Mesenchymal stem cell (in vitro differentiated cells and primary cell): ENCODE measurements at regions not wholly inside any gene's neighbourhood (a gene's known extent, or its start where the extent isn't known, plus 50 kb on each side); places are given as distances from the start of the nearest gene placed in this dataset.

Experiments used
- DNase-seq: peaks from one replicate; pipeline ENCODE4 v3.0.0-alpha.2; 2013
- H2AFZ ChIP-seq: one replicate; pipeline ENCODE4 v1.6.1; 2013; ENCODE audit warnings: low read depth, mild to moderate bottlenecking, control low read depth, inconsistent platforms, low read length, moderate library complexity
- H2AK5ac ChIP-seq: 2 replicates; pipeline ENCODE4 v1.6.1; 2013; ENCODE audit warnings: low read length, moderate library complexity, mild to moderate bottlenecking, inconsistent platforms; ENCODE audit not compliant: severe bottlenecking
- H2BK120ac ChIP-seq: one replicate; pipeline ENCODE4 v1.6.1; 2013; ENCODE audit warnings: low read depth, mild to moderate bottlenecking, inconsistent platforms, low read length, moderate library complexity
- H2BK12ac ChIP-seq, 2 experiments: one replicate each; pipeline ENCODE4 v1.6.1; 2013; ENCODE audit warnings: inconsistent platforms in 2 of 2, low read length in 2 of 2, mild to moderate bottlenecking in 2 of 2, moderate library complexity in 2 of 2, control low read depth in 1 of 2
- H2BK15ac ChIP-seq: one replicate; pipeline ENCODE4 v1.6.1; 2013; ENCODE audit warnings: mild to moderate bottlenecking, low read depth, inconsistent platforms; ENCODE audit not compliant: poor library complexity, severe bottlenecking
- H2BK5ac ChIP-seq: 2 replicates; pipeline ENCODE4 v1.6.1; 2013; ENCODE audit warnings: low read depth, mild to moderate bottlenecking, low read length, control low read depth, inconsistent platforms; ENCODE audit not compliant: poor library complexity, severe bottlenecking
- H3K14ac ChIP-seq, 2 experiments: one replicate each; pipeline ENCODE4 v1.6.1; 2013; ENCODE audit warnings: inconsistent platforms in 2 of 2, low read length in 2 of 2, control low read depth in 1 of 2, mild to moderate bottlenecking in 1 of 2, moderate library complexity in 1 of 2
- H3K18ac ChIP-seq, 2 experiments: one replicate each; pipeline ENCODE4 v1.6.1; 2013; ENCODE audit warnings: inconsistent platforms in 2 of 2, low read length in 2 of 2, control low read depth in 1 of 2, low read depth in 1 of 2, mild to moderate bottlenecking in 1 of 2
- H3K23ac ChIP-seq, 2 experiments: one replicate each; pipeline ENCODE4 v1.6.1; 2013; ENCODE audit warnings: inconsistent platforms in 2 of 2, low read length in 2 of 2, mild to moderate bottlenecking in 2 of 2, moderate library complexity in 2 of 2, control low read depth in 1 of 2
- H3K27ac ChIP-seq: 2 replicates; pipeline ENCODE4 v1.5.1; 2013; ENCODE audit warnings: mild to moderate bottlenecking, moderate library complexity, low read length, control low read depth, inconsistent platforms; ENCODE audit not compliant: poor library complexity, severe bottlenecking
- H3K27me3 ChIP-seq, 2 experiments: 2 replicates each; pipeline versions ENCODE4 v1.6.1 to v1.7.0; 2013; ENCODE audit warnings: low read length in 2 of 2, mild to moderate bottlenecking in 2 of 2, moderate library complexity in 2 of 2, control low read depth in 1 of 2, inconsistent platforms in 1 of 2; ENCODE audit not compliant: control insufficient read depth in 1 of 2, insufficient read depth in 1 of 2
- H3K36me3 ChIP-seq, 2 experiments: 2 replicates each; pipeline versions ENCODE4 v1.6.1 to v1.7.0; 2013; ENCODE audit warnings: low read length in 2 of 2, control low read depth in 1 of 2, inconsistent platforms in 1 of 2, low read depth in 1 of 2, mild to moderate bottlenecking in 1 of 2; ENCODE audit not compliant: insufficient read depth in 2 of 2, control insufficient read depth in 1 of 2
- H3K4ac ChIP-seq, 2 experiments: one replicate each; pipeline ENCODE4 v1.6.1; 2013; ENCODE audit warnings: inconsistent platforms in 2 of 2, low read length in 2 of 2, mild to moderate bottlenecking in 2 of 2, moderate library complexity in 2 of 2, control low read depth in 1 of 2, low read depth in 1 of 2
- H3K4me1 ChIP-seq: 2 replicates; pipeline ENCODE4 v1.6.1; 2013; ENCODE audit warnings: low read depth, low read length, control low read depth; ENCODE audit not compliant: control insufficient read depth, insufficient read depth
- H3K4me2 ChIP-seq: 2 replicates; pipeline ENCODE4 v1.6.1; 2013; ENCODE audit warnings: low read length, mild to moderate bottlenecking, inconsistent platforms; ENCODE audit not compliant: poor library complexity, severe bottlenecking
- H3K4me3 ChIP-seq, 2 experiments: 2 replicates each; pipeline versions ENCODE4 v1.5.1 to v1.7.0; 2013; ENCODE audit warnings: low read length in 2 of 2, mild to moderate bottlenecking in 2 of 2, control low read depth in 1 of 2, low read depth in 1 of 2; ENCODE audit not compliant: insufficient read depth in 1 of 2
- H3K79me1 ChIP-seq: replicated peaks from 2 replicates; pipeline ENCODE4 v1.6.1; 2013; ENCODE audit warnings: mild to moderate bottlenecking, control low read depth, low read length, inconsistent platforms; ENCODE audit not compliant: poor library complexity, severe bottlenecking
- H3K9ac ChIP-seq: 2 replicates; pipeline ENCODE4 v1.7.0; 2013; ENCODE audit warnings: mild to moderate bottlenecking, low read length, moderate library complexity
- H3K9me3 ChIP-seq: 2 replicates; pipeline ENCODE4 v1.7.0; 2013; ENCODE audit warnings: mild to moderate bottlenecking, low read length; ENCODE audit not compliant: control insufficient read depth
- H4K8ac ChIP-seq: one replicate; pipeline ENCODE4 v1.6.1; 2013; ENCODE audit warnings: inconsistent platforms, mild to moderate bottlenecking, low read length, moderate library complexity
- H4K91ac ChIP-seq: one replicate; pipeline ENCODE4 v1.6.1; 2013; ENCODE audit warnings: mild to moderate bottlenecking, low read length, inconsistent platforms
- WGBS: methylation state at CpG from one replicate; pipeline ENCODE4 v1.1.7; 2013; ENCODE audit warnings: mixed read lengths; 5-methylcytosine and 5-hydroxymethylcytosine counted together

DNA sequence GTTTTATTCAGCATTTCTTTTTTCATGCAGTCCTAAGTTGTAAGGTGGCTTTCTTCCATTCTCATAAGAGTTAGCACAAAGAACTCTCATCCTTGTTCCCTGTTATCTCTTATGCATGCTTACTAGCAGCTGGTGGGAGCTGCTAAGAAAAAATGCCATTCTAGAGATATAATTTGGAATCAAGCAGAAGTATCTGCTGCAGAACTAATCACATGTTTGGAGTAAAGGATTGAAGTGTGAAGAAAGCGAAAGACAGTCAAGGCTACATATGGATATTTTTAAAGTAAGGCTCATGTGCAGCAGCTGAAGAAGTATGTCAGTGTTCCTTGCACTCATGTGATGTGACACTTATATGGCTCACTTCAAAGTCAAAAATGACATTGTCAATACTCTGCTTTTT is 116.2 kb upstream of the PCED1B start:
- H3K4ac ChIP-seq = no peak overlapping the region
- peaks cover 5% of the 10 kb centered on the region for H3K4me1 ChIP-seq
- no peak overlapping the region for H4K91ac ChIP-seq
- no peak overlapping the region for H3K4me3 ChIP-seq
- no peak overlapping the region for H2BK120ac ChIP-seq
- no peak overlapping the region for H2AFZ ChIP-seq
- H3K27me3 ChIP-seq = no peaks in the 10 kb centered on the region
- H3K36me3 ChIP-seq = no peaks in the 10 kb centered on the region
- no peak overlapping the region for H3K4me2 ChIP-seq
- no peak overlapping the region for H3K9ac ChIP-seq
- H2BK12ac ChIP-seq = no peak overlapping the region
- no peak overlapping the region for H2BK5ac ChIP-seq
- H2AK5ac ChIP-seq = no peak overlapping the region
- H3K18ac ChIP-seq = no peak overlapping the region
- H2BK15ac ChIP-seq = no peak overlapping the region
- WGBS = 96% methylated on average over 1 of the region's 1 CpG
- no peaks in the 10 kb centered on the region for H3K9me3 ChIP-seq
- DNase-seq = no peak
- H3K14ac ChIP-seq = no peak overlapping the region
- H3K27ac ChIP-seq = no peak overlapping the region
- no peaks in the 10 kb centered on the region for H3K79me1 ChIP-seq
- H3K23ac ChIP-seq = no peak overlapping the region
- no peak overlapping the region for H4K8ac ChIP-seq

DNA sequence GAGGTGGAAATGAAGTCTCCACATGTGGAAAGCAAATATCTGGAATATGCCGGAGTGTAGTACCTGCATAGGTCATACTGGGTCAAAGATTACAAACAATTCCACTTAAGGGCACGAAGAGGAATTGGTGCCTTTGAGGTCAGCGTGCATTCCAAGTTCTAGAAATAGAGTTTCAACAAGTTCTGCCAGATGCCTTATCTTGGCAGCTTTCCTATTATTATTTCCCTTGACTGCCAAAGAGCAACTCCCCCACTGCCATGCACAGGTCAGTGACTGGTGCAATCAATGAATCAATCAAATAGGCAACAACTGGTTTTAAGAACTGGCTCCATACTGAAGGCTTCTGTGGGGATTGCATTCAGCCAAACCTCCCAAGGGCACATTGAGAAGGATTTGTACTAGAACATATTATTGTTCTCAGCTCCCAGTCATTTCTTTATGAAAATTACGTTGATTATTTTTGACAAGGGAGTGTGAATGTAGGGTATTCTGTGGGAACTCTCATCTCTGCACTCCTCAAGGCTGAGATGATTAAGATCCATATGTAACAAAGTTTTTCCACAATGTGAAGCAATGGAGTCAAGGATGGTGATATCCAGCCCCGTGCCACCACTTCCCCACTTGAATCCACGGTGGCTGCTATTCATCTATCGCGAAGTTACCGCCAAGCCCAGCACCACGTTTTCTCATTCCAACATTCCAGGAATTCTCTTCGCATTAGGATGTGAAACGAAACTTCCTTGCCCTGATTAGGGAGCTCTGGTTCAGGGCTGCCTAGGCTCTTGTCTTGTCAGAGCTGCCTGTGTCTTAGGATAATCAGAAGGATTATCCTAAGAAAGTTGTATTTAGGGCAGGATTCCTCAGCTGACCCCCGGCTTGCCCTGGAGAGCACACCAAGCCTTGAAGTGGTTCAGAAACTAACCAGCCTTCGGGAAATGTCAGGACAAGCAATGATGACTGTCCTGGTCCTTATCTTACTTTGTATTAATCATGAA is 115.1 kb upstream of the PCED1B start:
- Histone ChIP-seq H4K8ac (no peak overlapping the region), H3K4ac (peak overlapping the region in 1 of 2 experiments; percentile 28), H3K9me3 (no peaks in the 10 kb centered on the region), H4K91ac (no peak overlapping the region), H2BK15ac (no peak overlapping the region), H3K9ac (peak overlapping the region; percentile 53), H3K36me3 (no peaks in the 10 kb centered on the region), H3K4me2 (peak overlapping the region; percentile 10), H3K27me3 (no peaks in the 10 kb centered on the region), H2AFZ (peak overlapping the region; percentile 30), H3K27ac (peak overlapping the region; percentile 92), H2BK12ac (peak overlapping the region; percentile 32 to 40), H2BK5ac (peak overlapping the region; percentile 89), H3K18ac (peak overlapping the region in 1 of 2 experiments; percentile 70), H3K4me3 (peak overlapping the region in 1 of 2 experiments; percentile 28), H3K79me1 (no peaks in the 10 kb centered on the region), H3K23ac (peak overlapping the region in 1 of 2 experiments; percentile 40), H3K14ac (no peak overlapping the region), H2BK120ac (no peak overlapping the region), H3K4me1 (peaks cover 3% of the 10 kb centered on the region), H2AK5ac (peak overlapping the region; percentile 61)
- 10% methylated on average over 13 of the region's 14 CpGs for WGBS
- DNase-seq = peak; percentile 62

DNA sequence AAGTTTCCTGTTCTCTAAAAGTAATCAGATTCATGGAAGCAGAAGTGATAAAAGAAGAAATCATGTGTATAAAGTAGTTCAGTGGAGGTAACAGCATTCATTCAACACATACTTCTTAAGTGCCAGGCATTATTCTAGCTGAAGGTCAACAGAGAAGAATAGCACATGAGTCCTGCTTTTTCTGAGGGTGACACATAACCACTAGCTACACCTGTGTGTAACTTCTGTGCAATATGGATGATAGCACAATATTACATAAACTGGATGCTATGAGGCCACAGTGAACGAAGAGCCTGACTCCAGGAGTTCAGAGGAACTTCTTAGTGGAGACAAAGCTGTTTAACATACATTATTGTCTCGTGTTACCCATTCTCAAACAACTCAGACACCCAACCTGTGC is 114.3 kb upstream of the PCED1B start:
- no peak overlapping the region for H2BK120ac ChIP-seq
- no peak overlapping the region for H2BK15ac ChIP-seq
- H4K91ac ChIP-seq = no peak overlapping the region
- H3K14ac ChIP-seq = no peak overlapping the region
- H3K36me3 ChIP-seq = no peaks in the 10 kb centered on the region
- no peak for DNase-seq
- H3K27me3 ChIP-seq = no peaks in the 10 kb centered on the region
- H3K4me3 ChIP-seq = no peak overlapping the region
- H3K27ac ChIP-seq = no peak overlapping the region
- H3K9me3 ChIP-seq = no peaks in the 10 kb centered on the region
- H3K4me2 ChIP-seq = no peak overlapping the region
- no CpG with 5 or more reads among the region's 2 CpGs for WGBS
- no peaks in the 10 kb centered on the region for H3K79me1 ChIP-seq
- peak overlapping the region in 1 of 2 experiments; percentile 29 for H2BK12ac ChIP-seq
- no peak overlapping the region for H2BK5ac ChIP-seq
- H2AK5ac ChIP-seq = peak overlapping the region; percentile 53
- H4K8ac ChIP-seq = no peak overlapping the region
- peak overlapping the region; percentile 53 for H3K9ac ChIP-seq
- peaks cover 3% of the 10 kb centered on the region for H3K4me1 ChIP-seq
- no peak overlapping the region for H2AFZ ChIP-seq
- peak overlapping the region in 1 of 2 experiments; percentile 48 for H3K18ac ChIP-seq
- H3K4ac ChIP-seq = no peak overlapping the region
- H3K23ac ChIP-seq = no peak overlapping the region

DNA sequence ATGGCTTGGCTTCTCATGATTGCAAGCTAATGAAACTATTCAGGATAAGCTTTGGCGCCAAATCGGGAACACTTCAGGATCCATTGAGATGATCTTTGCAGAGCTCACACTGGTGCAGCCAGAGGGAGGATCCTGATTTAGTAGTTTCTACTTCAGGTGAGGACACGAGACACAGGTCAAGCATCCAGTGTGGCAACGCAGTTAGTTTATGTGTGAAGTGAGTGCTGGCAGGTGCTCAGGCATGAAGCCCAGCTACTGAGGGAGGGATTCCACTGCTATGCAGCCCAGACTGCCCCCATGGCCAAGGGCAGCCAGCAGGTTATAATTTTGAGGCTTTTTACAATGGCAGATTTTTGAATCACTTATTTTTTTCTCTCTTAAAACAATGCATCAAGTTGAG is 113.5 kb upstream of the PCED1B start:
- H2BK120ac ChIP-seq = no peak overlapping the region
- peak overlapping the region; percentile 27 for H4K8ac ChIP-seq
- no peaks in the 10 kb centered on the region for H3K79me1 ChIP-seq
- H3K9ac ChIP-seq = no peak overlapping the region
- no peak overlapping the region for H2BK15ac ChIP-seq
- no peak overlapping the region for H3K4me3 ChIP-seq
- DNase-seq = no peak
- H2BK12ac ChIP-seq = peak overlapping the region in 1 of 2 experiments; percentile 80
- H3K4me2 ChIP-seq = no peak overlapping the region
- H3K27ac ChIP-seq = no peak overlapping the region
- H3K14ac ChIP-seq = no peak overlapping the region
- H3K4me1 ChIP-seq = peaks cover 3% of the 10 kb centered on the region
- H3K36me3 ChIP-seq = no peaks in the 10 kb centered on the region
- H2AFZ ChIP-seq = no peak overlapping the region
- no peak overlapping the region for H3K18ac ChIP-seq
- H3K9me3 ChIP-seq = no peaks in the 10 kb centered on the region
- H4K91ac ChIP-seq = no peak overlapping the region
- WGBS = 99% methylated on average over 4 of the region's 4 CpGs
- no peak overlapping the region for H3K23ac ChIP-seq
- no peak overlapping the region for H2BK5ac ChIP-seq
- H3K4ac ChIP-seq = no peak overlapping the region
- no peaks in the 10 kb centered on the region for H3K27me3 ChIP-seq
- peak overlapping the region; percentile 35 for H2AK5ac ChIP-seq
